ENCODE measurements at regions not wholly inside any gene's neighbourhood (a gene's known extent, or its start where the extent isn't known, plus 50 kb on each side); places are given as distances from the start of the nearest gene placed in this dataset.

- no peak overlapping the region for H3K4me3 ChIP-seq (ENCODE audit: control insufficient read depth, low read depth, low read length)
- TF ChIP-seq, protein P1, sequence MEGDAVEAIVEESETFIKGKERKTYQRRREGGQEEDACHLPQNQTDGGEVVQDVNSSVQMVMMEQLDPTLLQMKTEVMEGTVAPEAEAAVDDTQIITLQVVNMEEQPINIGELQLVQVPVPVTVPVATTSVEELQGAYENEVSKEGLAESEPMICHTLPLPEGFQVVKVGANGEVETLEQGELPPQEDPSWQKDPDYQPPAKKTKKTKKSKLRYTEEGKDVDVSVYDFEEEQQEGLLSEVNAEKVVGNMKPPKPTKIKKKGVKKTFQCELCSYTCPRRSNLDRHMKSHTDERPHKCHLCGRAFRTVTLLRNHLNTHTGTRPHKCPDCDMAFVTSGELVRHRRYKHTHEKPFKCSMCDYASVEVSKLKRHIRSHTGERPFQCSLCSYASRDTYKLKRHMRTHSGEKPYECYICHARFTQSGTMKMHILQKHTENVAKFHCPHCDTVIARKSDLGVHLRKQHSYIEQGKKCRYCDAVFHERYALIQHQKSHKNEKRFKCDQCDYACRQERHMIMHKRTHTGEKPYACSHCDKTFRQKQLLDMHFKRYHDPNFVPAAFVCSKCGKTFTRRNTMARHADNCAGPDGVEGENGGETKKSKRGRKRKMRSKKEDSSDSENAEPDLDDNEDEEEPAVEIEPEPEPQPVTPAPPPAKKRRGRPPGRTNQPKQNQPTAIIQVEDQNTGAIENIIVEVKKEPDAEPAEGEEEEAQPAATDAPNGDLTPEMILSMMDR (IDR thresholded peaks at IDR 0.05; ENCODE audit: control insufficient read depth, insufficient read depth, low read depth, low read length, missing control alignments), result no peak
- DNase-seq (ENCODE audit: low read depth), result no peak
These were observed 309.7 kb upstream of the MPDZ start for GRCh38 chr9:13589034-13589737.

DNA sequence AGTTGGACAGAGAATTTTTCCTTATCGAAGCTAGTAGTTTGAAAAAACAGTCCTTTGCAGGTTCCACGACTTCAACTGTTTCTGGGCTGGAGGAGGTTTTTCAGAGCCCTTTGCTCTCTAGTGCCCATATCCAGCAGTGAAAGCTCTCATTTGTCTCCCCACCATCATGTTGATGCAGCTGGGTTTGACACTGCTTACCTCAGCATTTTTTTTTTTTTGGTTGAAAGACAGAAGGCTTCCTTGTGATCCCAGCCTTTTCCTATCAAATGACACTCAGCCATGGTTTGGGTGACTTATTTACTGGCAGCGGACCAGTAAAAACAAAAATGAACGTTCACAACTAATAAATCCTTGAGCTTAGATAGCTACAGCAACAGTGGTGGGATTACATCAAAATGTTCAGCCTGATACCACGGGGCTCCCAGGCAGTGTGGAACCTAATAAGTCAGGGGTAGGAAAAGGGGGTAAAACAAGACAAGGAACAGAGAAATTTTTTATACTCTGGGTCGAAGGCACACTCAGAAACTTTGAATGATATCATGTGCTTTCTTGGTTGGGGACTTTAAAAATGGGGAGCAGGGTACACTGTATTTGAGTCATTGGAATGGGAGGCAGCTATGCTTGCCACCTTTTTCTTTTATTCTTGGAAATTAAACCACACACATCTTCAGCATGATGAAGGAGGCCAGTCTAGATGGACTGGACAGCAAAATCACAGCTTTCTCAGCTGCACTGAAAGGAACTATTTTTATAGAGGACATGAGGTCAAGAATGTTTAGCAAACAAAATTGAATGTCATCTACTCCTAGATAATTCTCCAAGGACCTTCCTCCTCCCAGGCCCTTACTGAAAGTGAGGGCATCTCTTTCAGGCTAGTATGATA is 308.9 kb upstream of the MPDZ start:
- H3K4me3 ChIP-seq (ENCODE audit: control insufficient read depth, low read depth, low read length), result no peak overlapping the region
- no peak for DNase-seq (ENCODE audit: low read depth)
- TF ChIP-seq, protein P1 (IDR thresholded peaks at IDR 0.05; ENCODE audit: control insufficient read depth, insufficient read depth, low read depth, low read length, missing control alignments), result no peak

DNA sequence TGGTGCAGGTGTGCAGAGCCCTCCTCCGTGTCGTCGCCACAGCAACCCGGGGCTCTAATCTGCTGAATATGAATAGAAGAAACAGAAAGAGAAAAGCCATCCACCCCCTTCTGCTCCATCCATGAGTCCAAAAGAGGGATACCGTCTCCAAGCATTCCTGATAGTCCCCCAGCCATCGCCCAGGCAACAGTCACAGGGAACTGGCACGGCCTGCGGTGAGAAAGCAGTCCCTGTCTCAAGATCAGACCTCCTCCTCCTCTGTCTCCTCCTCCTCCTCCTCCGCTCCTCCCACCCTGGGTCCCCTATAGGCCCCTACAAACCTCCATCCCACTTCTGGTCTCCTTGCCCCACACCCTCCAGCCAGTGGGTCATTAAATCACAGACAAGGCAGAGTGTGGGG is 308.1 kb upstream of the MPDZ start:
- no peak overlapping the region for H3K4me3 ChIP-seq (ENCODE audit: control insufficient read depth, low read depth, low read length)
- TF ChIP-seq, protein P1 (IDR thresholded peaks at IDR 0.05; ENCODE audit: control insufficient read depth, insufficient read depth, low read depth, low read length, missing control alignments), result no peak
- DNase-seq (ENCODE audit: low read depth), result no peak

DNA sequence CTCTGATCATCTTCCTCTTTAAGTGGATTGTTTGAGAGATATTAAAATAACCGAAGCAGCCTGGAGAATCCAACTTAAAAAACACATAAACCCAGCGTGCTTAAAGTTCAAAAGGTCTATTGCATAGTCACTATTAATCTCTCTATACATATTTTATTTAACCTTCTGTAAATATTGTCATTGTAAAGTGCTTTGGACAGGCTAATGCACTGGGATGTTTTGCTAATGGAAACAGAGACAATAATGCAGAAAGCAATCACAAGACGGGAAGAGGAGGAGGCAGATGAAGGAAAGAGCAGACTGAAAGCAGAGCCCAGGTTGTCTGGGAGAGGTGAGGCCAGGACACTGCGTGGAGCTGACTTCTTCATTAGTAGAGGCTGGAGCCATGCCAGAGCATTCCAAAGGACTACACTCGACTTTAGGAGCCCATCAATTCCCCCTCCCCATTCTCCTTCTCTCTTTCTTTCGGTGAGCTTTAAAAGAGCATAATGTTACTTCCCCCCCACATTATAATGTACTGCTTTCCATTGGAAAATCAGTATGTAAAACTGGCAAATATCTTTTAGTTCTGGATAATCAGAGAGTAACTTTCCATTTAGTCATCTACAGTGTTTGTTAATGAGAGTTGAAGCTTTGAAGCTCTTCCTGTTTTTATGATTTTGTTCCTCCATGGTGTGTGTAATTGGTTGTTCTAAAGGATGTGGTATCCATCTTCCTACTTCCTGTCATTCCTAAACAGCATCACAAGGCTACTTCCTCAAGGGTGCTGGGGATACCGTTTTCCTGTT is 307.3 kb upstream of the MPDZ start:
- no peak overlapping the region for H3K4me3 ChIP-seq (ENCODE audit: control insufficient read depth, low read depth, low read length)
- TF ChIP-seq, protein P1 (IDR thresholded peaks at IDR 0.05; ENCODE audit: control insufficient read depth, insufficient read depth, low read depth, low read length, missing control alignments), result no peak
- no peak for DNase-seq (ENCODE audit: low read depth)

GRCh38 chr9:13580760-13581159 is 301.3 kb upstream of the MPDZ start:
- TF ChIP-seq, protein P1 (IDR thresholded peaks at IDR 0.05; ENCODE audit: control insufficient read depth, insufficient read depth, low read depth, low read length, missing control alignments), result no peak
- H3K4me3 ChIP-seq (ENCODE audit: control insufficient read depth, low read depth, low read length), result no peak overlapping the region
- no peak for DNase-seq (ENCODE audit: low read depth)

GRCh38 chr9:13580131-13580530 is 300.6 kb upstream of the MPDZ start:
- TF ChIP-seq, protein P1 (IDR thresholded peaks at IDR 0.05; ENCODE audit: control insufficient read depth, insufficient read depth, low read depth, low read length, missing control alignments), result no peak
- H3K4me3 ChIP-seq (ENCODE audit: control insufficient read depth, low read depth, low read length), result no peak overlapping the region
- no peak for DNase-seq (ENCODE audit: low read depth)

Data from AG09309 (cell line).